HEK293T (cell line): ENCODE measurements at regions not wholly inside any gene's neighbourhood (a gene's known extent, or its start where the extent isn't known, plus 50 kb on each side); places are given as distances from the start of the nearest gene placed in this dataset.
A peak's percentile ranks its signal among the peaks of the same experiment; 100 is the strongest.

Experiments
- CTCF ChIA-PET: fragments of 350-600 bp; formaldehyde crosslinking; extraction: SDS; loops from one replicate; lab custom pipeline; 2021; ENCODE audit warnings: antibody characterized with exemption, inconsistent platforms; lab: Yijun Ruan, JAX
- POLR2A ChIA-PET: fragments of 350-600 bp; formaldehyde crosslinking; extraction: SDS; loops from one replicate; lab custom pipeline; 2020; ENCODE audit warnings: antibody characterized with exemption, inconsistent platforms; lab: Yijun Ruan, JAX
- DNase-seq: peaks from one replicate; pipeline ENCODE4 v3.0.0; 2012; ENCODE audit warnings: mixed read lengths; ENCODE audit errors: extremely low spot score
- ARNT ChIP-seq: fragments of 450-650 bp; IDR thresholded peaks from 2 replicates; pipeline ENCODE4 v1.6.1; 2017; ENCODE audit warnings: mild to moderate bottlenecking
- BHLHE40 ChIP-seq: fragments of 450-650 bp; IDR thresholded peaks from 2 replicates; pipeline ENCODE4 v1.6.1; 2016; ENCODE audit warnings: mild to moderate bottlenecking, moderate library complexity, borderline replicate concordance
- CTBP1 ChIP-seq: fragments of 450-650 bp; IDR thresholded peaks from 2 replicates; pipeline ENCODE4 v1.6.1; 2016; ENCODE audit warnings: borderline replicate concordance
- ELF4 ChIP-seq: fragments of 450-650 bp; IDR thresholded peaks from 2 replicates; pipeline ENCODE4 v1.6.1; 2017; ENCODE audit warnings: antibody characterized with exemption
- FOXA1 ChIP-seq: fragments of 450-650 bp; IDR thresholded peaks from 2 replicates; pipeline ENCODE4 v1.6.1; 2016; ENCODE audit warnings: mild to moderate bottlenecking
- FOXK2 ChIP-seq: fragments of 450-650 bp; IDR thresholded peaks from 2 replicates; pipeline ENCODE4 v1.6.1; 2016; ENCODE audit warnings: mild to moderate bottlenecking
- FOXM1 ChIP-seq: fragments of 450-650 bp; IDR thresholded peaks from 2 replicates; pipeline ENCODE4 v1.6.1; 2017; ENCODE audit warnings: mild to moderate bottlenecking, borderline replicate concordance
- HDGF ChIP-seq: fragments of 450-650 bp; IDR thresholded peaks from 2 replicates; pipeline ENCODE4 v1.6.1; 2017; ENCODE audit warnings: antibody characterized with exemption, borderline replicate concordance
- L3MBTL2 ChIP-seq: fragments of 450-650 bp; conservative IDR thresholded peaks from 2 replicates; pipeline ENCODE4 v1.6.1; 2016; ENCODE audit warnings: mild to moderate bottlenecking
- LEF1 ChIP-seq: fragments of 450-650 bp; IDR thresholded peaks from 2 replicates; pipeline ENCODE4 v1.6.1; 2017; ENCODE audit warnings: mild to moderate bottlenecking, borderline replicate concordance
- NFRKB ChIP-seq: fragments of 450-650 bp; IDR thresholded peaks from 2 replicates; pipeline ENCODE4 v1.6.1; 2016; ENCODE audit warnings: mild to moderate bottlenecking, moderate library complexity
- PKNOX1 ChIP-seq: fragments of 450-650 bp; IDR thresholded peaks from 2 replicates; pipeline ENCODE4 v1.6.1; 2016
- SP1 ChIP-seq: fragments of 450-650 bp; IDR thresholded peaks from 2 replicates; pipeline ENCODE4 v1.6.1; 2017
- SUZ12 ChIP-seq: fragments of 450-650 bp; IDR thresholded peaks from 2 replicates; pipeline ENCODE4 v1.6.1; 2016; ENCODE audit warnings: mild to moderate bottlenecking
- TARDBP ChIP-seq: fragments of 450-650 bp; IDR thresholded peaks from 2 replicates; pipeline ENCODE4 v1.6.1; 2016
- ZNF384 ChIP-seq: fragments of 450-650 bp; IDR thresholded peaks from 2 replicates; pipeline ENCODE4 v1.6.1; 2016

- CTCF ChIA-PET, result interaction anchor here (0.8 kb wide), 1 partner anchor 220 kb away, joined by 3 read pairs; no protein-coding TSS in a partner anchor
- peak; percentile 30 for DNase-seq
- POLR2A ChIA-PET, result no interaction called here
- TF ChIP-seq SP1, result no peak
- TF ChIP-seq FOXK2, result no peak
- TF ChIP-seq CTBP1, result no peak
- TF ChIP-seq PKNOX1, result no peak
- no peak for TF ChIP-seq FOXA1
- no peak for TF ChIP-seq ELF4
- TF ChIP-seq NFRKB, result no peak
- TF ChIP-seq FOXM1, result no peak
- no peak for TF ChIP-seq ARNT
- TF ChIP-seq HDGF, result no peak
- TF ChIP-seq ZNF384, result no peak
- no peak for TF ChIP-seq TARDBP
- TF ChIP-seq LEF1, result no peak
- no peak for TF ChIP-seq BHLHE40
These were observed 368.6 kb upstream of the SPRED2 start for GRCh38 chr2:65800998-65801397.

GRCh38 chr2:65799141-65799854, 366.9 kb upstream of the SPRED2 start:
- TF ChIP-seq L3MBTL2, result no peak
- no peak for TF ChIP-seq CTBP1
- TF ChIP-seq NFRKB, result no peak
- no peak for TF ChIP-seq ZNF384
- no peak for TF ChIP-seq SUZ12
- TF ChIP-seq TARDBP, result no peak
- TF ChIP-seq PKNOX1, result no peak
- no peak for TF ChIP-seq HDGF
- TF ChIP-seq BHLHE40, result no peak
- no peak for TF ChIP-seq LEF1
- TF ChIP-seq ARNT, result no peak
- TF ChIP-seq FOXM1, result no peak
- TF ChIP-seq SP1, result no peak
- TF ChIP-seq FOXA1, result no peak
- TF ChIP-seq FOXK2, result no peak
- TF ChIP-seq ELF4, result no peak
- ChIA-PET CTCF (no interaction called here), POLR2A (no interaction called here)
- DNase-seq, result no peak

GRCh38 chr2:65798641-65799040, 366.2 kb upstream of the SPRED2 start:
- DNase-seq, result no peak
- no peak for TF ChIP-seq CTBP1
- TF ChIP-seq TARDBP, result no peak
- TF ChIP-seq BHLHE40, result no peak
- no peak for TF ChIP-seq FOXM1
- no peak for TF ChIP-seq FOXA1
- no peak for TF ChIP-seq ELF4
- TF ChIP-seq SP1, result no peak
- ChIA-PET POLR2A (no interaction called here), CTCF (no interaction called here)

GRCh38 chr2:65794994-65795393, 362.6 kb upstream of the SPRED2 start:
- no peak for TF ChIP-seq ZNF384
- no peak for TF ChIP-seq PKNOX1
- TF ChIP-seq NFRKB, result no peak
- TF ChIP-seq SUZ12, result no peak
- TF ChIP-seq TARDBP, result no peak
- no peak for TF ChIP-seq SP1
- TF ChIP-seq L3MBTL2, result no peak
- TF ChIP-seq FOXA1, result no peak
- TF ChIP-seq HDGF, result no peak
- ChIA-PET POLR2A (no interaction called here), CTCF (no interaction called here)
- DNase-seq, result no peak

GRCh38 chr2:65791404-65791975, 359.1 kb upstream of the SPRED2 start:
- no peak for DNase-seq
- ChIA-PET POLR2A (no interaction called here), CTCF (no interaction called here)
- TF ChIP-seq TARDBP (no peak), ARNT (no peak), PKNOX1 (no peak)

GRCh38 chr2:65790676-65790935, 358.2 kb upstream of the SPRED2 start:
- ChIA-PET CTCF (no interaction called here), POLR2A (no interaction called here)
- no peak for DNase-seq
- no peak for TF ChIP-seq SUZ12
- TF ChIP-seq TARDBP, result no peak
- no peak for TF ChIP-seq ARNT
- no peak for TF ChIP-seq FOXM1
